ENCODE measurements at regions not wholly inside any gene's neighbourhood (a gene's known extent, or its start where the extent isn't known, plus 50 kb on each side); places are given as distances from the start of the nearest gene placed in this dataset.

- no peak for ATAC-seq (ENCODE audit: insufficient number of reproducible peaks, low FRiP score, low read depth)
- Histone ChIP-seq H3K27ac (no peak overlapping the region), H3K27me3 (replicated peaks; ENCODE audit: insufficient read depth) (no peaks in the 10 kb centered on the region), H3K4me3 (no peak overlapping the region), H3K4me1 (ENCODE audit: control insufficient read depth in 1 of 2, low read depth in 2 of 2) (peaks cover 3 to 4% of the 10 kb centered on the region in 2 donors), H3K9me3 (no peaks in the 10 kb centered on the region), H3K36me3 (no peaks in the 10 kb centered on the region)
- DNase-seq (ENCODE audit: low spot score) = no peak
- no peak for TF ChIP-seq CTCF (IDR thresholded peaks at IDR 0.05)
Observed at GRCh38 chr10:62640411-62640810, 164.1 kb upstream of the ADO start.

GRCh38 chr10:62643606-62644587 is 160.6 kb upstream of the ADO start:
- Histone ChIP-seq H3K4me3 (no peak overlapping the region), H3K4me1 (ENCODE audit: control insufficient read depth in 1 of 2, low read depth in 2 of 2) (no peaks in the 10 kb centered on the region), H3K27ac (no peak overlapping the region), H3K36me3 (no peaks in the 10 kb centered on the region), H3K27me3 (replicated peaks; ENCODE audit: insufficient read depth) (no peaks in the 10 kb centered on the region), H3K9me3 (no peaks in the 10 kb centered on the region)
- no peak for TF ChIP-seq CTCF (IDR thresholded peaks at IDR 0.05)
- DNase-seq (ENCODE audit: low spot score) (no peak), ATAC-seq (ENCODE audit: insufficient number of reproducible peaks, low FRiP score, low read depth) (no peak)

- ATAC-seq (ENCODE audit: insufficient number of reproducible peaks, low FRiP score, low read depth) = no peak
- Histone ChIP-seq H3K36me3 (no peaks in the 10 kb centered on the region), H3K27ac (no peak overlapping the region), H3K9me3 (no peaks in the 10 kb centered on the region), H3K4me3 (no peak overlapping the region), H3K4me1 (ENCODE audit: control insufficient read depth in 1 of 2, low read depth in 2 of 2) (no peaks in the 10 kb centered on the region), H3K27me3 (replicated peaks; ENCODE audit: insufficient read depth) (no peaks in the 10 kb centered on the region)
- DNase-seq (ENCODE audit: low spot score) = no peak
- no peak for TF ChIP-seq CTCF (IDR thresholded peaks at IDR 0.05)
Observed at GRCh38 chr10:62647375-62648092, 157.0 kb upstream of the ADO start.

GRCh38 chr10:62648921-62649320 is 155.6 kb upstream of the ADO start:
- no peak overlapping the region for H3K27ac ChIP-seq
- no peak for TF ChIP-seq CTCF (IDR thresholded peaks at IDR 0.05)
- DNase-seq (ENCODE audit: low spot score) = no peak
- H3K4me3 ChIP-seq = no peak overlapping the region
- no peaks in the 10 kb centered on the region for H3K4me1 ChIP-seq (ENCODE audit: control insufficient read depth in 1 of 2, low read depth in 2 of 2)
- no peaks in the 10 kb centered on the region for H3K36me3 ChIP-seq
- H3K9me3 ChIP-seq = no peaks in the 10 kb centered on the region
- no peaks in the 10 kb centered on the region for H3K27me3 ChIP-seq (replicated peaks; ENCODE audit: insufficient read depth)
- ATAC-seq (ENCODE audit: insufficient number of reproducible peaks, low FRiP score, low read depth) = no peak

- H3K27ac ChIP-seq = no peak overlapping the region
- no peaks in the 10 kb centered on the region for H3K4me1 ChIP-seq (ENCODE audit: control insufficient read depth in 1 of 2, low read depth in 2 of 2)
- no peak overlapping the region for H3K4me3 ChIP-seq
- no peak for TF ChIP-seq CTCF (IDR thresholded peaks at IDR 0.05)
- H3K9me3 ChIP-seq = no peaks in the 10 kb centered on the region
- DNase-seq (ENCODE audit: low spot score) (no peak), ATAC-seq (ENCODE audit: insufficient number of reproducible peaks, low FRiP score, low read depth) (no peak)
- no peaks in the 10 kb centered on the region for H3K27me3 ChIP-seq (replicated peaks; ENCODE audit: insufficient read depth)
- no peaks in the 10 kb centered on the region for H3K36me3 ChIP-seq
Observed at GRCh38 chr10:62650411-62650810, 154.1 kb upstream of the ADO start.

All from thoracic aorta (tissue), 2 donors.